ENCODE measurements at regions not wholly inside any gene's neighbourhood (a gene's known extent, or its start where the extent isn't known, plus 50 kb on each side); places are given as distances from the start of the nearest gene placed in this dataset.

GRCh38 chr11:25992294-25992693 is 339.6 kb upstream of the ANO3 start:
- Histone ChIP-seq H3K4me1 (ENCODE audit: insufficient read depth) (no peaks in the 10 kb centered on the region), H2AFZ (no peak overlapping the region), H3K4me3 (no peak overlapping the region), H3K27me3 (ENCODE audit: insufficient read depth) (no peaks in the 10 kb centered on the region), H3K4me2 (no peak overlapping the region), H4K20me1 (replicated peaks; ENCODE audit: insufficient read depth) (no peaks in the 10 kb centered on the region), H3K36me3 (ENCODE audit: insufficient read depth) (no peaks in the 10 kb centered on the region), H3F3A (replicated peaks; ENCODE audit: low read depth) (no peaks in the 10 kb centered on the region), H3K79me2 (replicated peaks; ENCODE audit: insufficient read depth) (no peaks in the 10 kb centered on the region), H3K27ac (ENCODE audit: low read depth) (no peak overlapping the region), H3K9me2 (ENCODE audit: insufficient read depth) (no peaks in the 10 kb centered on the region)
- TF ChIP-seq NANOG (IDR thresholded peaks at IDR 0.05; ENCODE audit: borderline replicate concordance) (no peak), ETS1 (IDR thresholded peaks at IDR 0.05) (no peak), ZNF331 (CRISPR knock-in tag; IDR thresholded peaks at IDR 0.05; ENCODE audit: low read depth) (no peak), ZNF114 (CRISPR knock-in tag; IDR thresholded peaks at IDR 0.05) (no peak), REST (IDR thresholded peaks at IDR 0.05; ENCODE audit: unreplicated experiment) (no peak), POLR2AphosphoS5 (IDR thresholded peaks at IDR 0.05; ENCODE audit: low read depth) (no peak), CTCF (conservative IDR thresholded peaks at IDR 0.05; ENCODE audit: low read depth in 2 of 2) (no peak), EZH2 (IDR thresholded peaks at IDR 0.05; ENCODE audit: low read depth, unreplicated experiment) (no peak), ZNF462 (CRISPR knock-in tag; IDR thresholded peaks at IDR 0.05) (no peak), JUNB (IDR thresholded peaks at IDR 0.05; ENCODE audit: unreplicated experiment) (no peak), STAT1 (IDR thresholded peaks at IDR 0.05; ENCODE audit: unreplicated experiment) (no peak), EZH2phosphoT487 (IDR thresholded peaks at IDR 0.05; ENCODE audit: unreplicated experiment) (no peak), CREB1 (CRISPR knock-in tag; IDR thresholded peaks at IDR 0.05; ENCODE audit: low read depth) (no peak)
- Mint-ChIP-seq H3K4me3 (no peak overlapping the region), H3K36me3 (ENCODE audit: low read depth) (no peaks in the 10 kb centered on the region), H3K27ac (no peak overlapping the region), H3K27me3 (ENCODE audit: insufficient read depth, low read depth, poor library complexity) (no peaks in the 10 kb centered on the region), H3K4me1 (no peaks in the 10 kb centered on the region), H3K9me3 (no peaks in the 10 kb centered on the region)
- DNase-seq (ENCODE audit: low spot score), result no peak
- ATAC-seq, result no peak

Data from GM23338 (cell line).